ENCODE measurements at regions not wholly inside any gene's neighbourhood (a gene's known extent, or its start where the extent isn't known, plus 50 kb on each side); places are given as distances from the start of the nearest gene placed in this dataset.
"Not testable (repeated sequence)": the region's sequence is repeated elsewhere in the genome, so short reads cannot be mapped to it uniquely, and the experiment has no call there.

GRCh38 chr3:154642145-154642544 is 212.2 kb upstream of the GPR149 start:
- intact Hi-C loops (cut with micrococcal nuclease): no loop called here
- Histone ChIP-seq H3K4me1 (ENCODE audit: insufficient read depth, low read length) (no peaks in the 10 kb centered on the region), H3K27ac (ENCODE audit: low read depth, low read length) (no peak overlapping the region), H3K4me3 (ENCODE audit: low read length in 2 of 2) (no peak overlapping the region), H3K27me3 (ENCODE audit: insufficient read depth, low read length) (no peaks in the 10 kb centered on the region), H3K36me3 (ENCODE audit: insufficient read depth, low read length) (no peaks in the 10 kb centered on the region), H3K9me3 (ENCODE audit: control insufficient read depth in 1 of 2, low read length in 2 of 2) (no peaks in the 10 kb centered on the region)
- no peaks in the 10 kb centered on the region for H3K27me3 Mint-ChIP-seq
- DNase-seq: no peak
- ChIA-PET POLR2A (ENCODE audit: partially characterized antibody) (no interaction called here), CTCF (ENCODE audit: partially characterized antibody) (no interaction called here)
- no peaks in the 10 kb centered on the region for H3K36me3 Mint-ChIP-seq
- peaks cover 0 to 7% (median 2%) of the 10 kb centered on the region in 8 donors for H3K9me3 Mint-ChIP-seq
- H3K4me3 Mint-ChIP-seq: no peak overlapping the region
- H3K4me1 Mint-ChIP-seq: no peaks in the 10 kb centered on the region
- H3K27ac Mint-ChIP-seq: no peak overlapping the region

DNA sequence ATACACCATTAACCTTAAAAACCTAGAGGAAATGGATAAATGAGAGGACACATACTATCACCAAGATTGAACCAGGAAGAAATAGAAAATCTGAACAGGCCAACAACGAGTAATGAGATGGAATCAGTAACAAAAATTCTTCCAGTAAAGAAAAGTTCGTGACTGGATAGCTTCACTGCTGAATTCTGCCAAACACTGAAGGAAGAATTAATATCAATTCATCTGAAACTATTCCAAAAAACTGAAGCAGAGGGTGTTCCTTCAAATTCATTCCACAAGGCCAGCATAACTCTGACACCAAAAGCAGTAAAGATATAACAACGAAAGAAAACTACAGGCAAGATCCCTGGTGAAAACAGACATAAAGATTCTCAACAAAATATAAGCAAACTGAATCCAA is 195.8 kb upstream of the GPR149 start:
- H3K4me1 Mint-ChIP-seq: no peaks in the 10 kb centered on the region
- H3K27me3 Mint-ChIP-seq: no peaks in the 10 kb centered on the region
- ChIA-PET POLR2A (ENCODE audit: partially characterized antibody) (no interaction called here), CTCF (ENCODE audit: partially characterized antibody) (no interaction called here)
- intact Hi-C loops (cut with micrococcal nuclease): no loop called here
- no peak overlapping the region for H3K4me3 Mint-ChIP-seq
- Histone ChIP-seq H3K4me1 (ENCODE audit: insufficient read depth, low read length) (no peaks in the 10 kb centered on the region), H3K36me3 (ENCODE audit: insufficient read depth, low read length) (no peaks in the 10 kb centered on the region), H3K4me3 (ENCODE audit: low read length in 2 of 2) (no peak overlapping the region), H3K9me3 (ENCODE audit: control insufficient read depth in 1 of 2, low read length in 2 of 2) (no peaks in the 10 kb centered on the region), H3K27ac (ENCODE audit: low read depth, low read length) (no peak overlapping the region), H3K27me3 (ENCODE audit: insufficient read depth, low read length) (no peaks in the 10 kb centered on the region)
- H3K27ac Mint-ChIP-seq: no peak overlapping the region
- DNase-seq: no peak
- H3K9me3 Mint-ChIP-seq: peaks cover 0 to 12% (median 9%) of the 10 kb centered on the region in 8 donors
- H3K36me3 Mint-ChIP-seq: no peaks in the 10 kb centered on the region

- H3K27me3 Mint-ChIP-seq; H3K27ac Mint-ChIP-seq; H3K4me1 ChIP-seq (ENCODE audit: insufficient read depth, low read length); POLR2A ChIA-PET (ENCODE audit: partially characterized antibody); H3K27me3 ChIP-seq (ENCODE audit: insufficient read depth, low read length); H3K36me3 ChIP-seq (ENCODE audit: insufficient read depth, low read length); H3K27ac ChIP-seq (ENCODE audit: low read depth, low read length); H3K9me3 ChIP-seq (ENCODE audit: control insufficient read depth in 1 of 2, low read length in 2 of 2); H3K4me3 Mint-ChIP-seq; H3K36me3 Mint-ChIP-seq; H3K4me1 Mint-ChIP-seq; CTCF ChIA-PET (ENCODE audit: partially characterized antibody); H3K4me3 ChIP-seq (ENCODE audit: low read length in 2 of 2); intact Hi-C loops (cut with micrococcal nuclease): not testable (repeated sequence)
- peak in 1 of 5 donors; percentile 39 for DNase-seq
- peaks cover 6 to 16% (median 10%) of the 10 kb centered on the region in 8 donors for H3K9me3 Mint-ChIP-seq
Observed at GRCh38 chr3:154619621-154620020, 189.6 kb upstream of the GPR149 start.

- Mint-ChIP-seq H3K36me3 (no peaks in the 10 kb centered on the region), H3K4me1 (no peaks in the 10 kb centered on the region), H3K27ac (no peak overlapping the region), H3K9me3 (peaks cover 0 to 12% (median 6%) of the 10 kb centered on the region in 8 donors), H3K4me3 (no peak overlapping the region), H3K27me3 (no peaks in the 10 kb centered on the region)
- no peaks in the 10 kb centered on the region for H3K4me1 ChIP-seq (ENCODE audit: insufficient read depth, low read length)
- no peak for DNase-seq
- H3K27ac ChIP-seq (ENCODE audit: low read depth, low read length): no peak overlapping the region
- intact Hi-C loops (cut with micrococcal nuclease): no loop called here
- POLR2A ChIA-PET (ENCODE audit: partially characterized antibody): no interaction called here
- no peaks in the 10 kb centered on the region for H3K36me3 ChIP-seq (ENCODE audit: insufficient read depth, low read length)
- no peak overlapping the region for H3K4me3 ChIP-seq (ENCODE audit: low read length in 2 of 2)
- CTCF ChIA-PET (ENCODE audit: partially characterized antibody): no interaction called here
- H3K27me3 ChIP-seq (ENCODE audit: insufficient read depth, low read length): no peaks in the 10 kb centered on the region
- H3K9me3 ChIP-seq (ENCODE audit: control insufficient read depth in 1 of 2, low read length in 2 of 2): no peaks in the 10 kb centered on the region
Observed at GRCh38 chr3:154616298-154616697, 186.3 kb upstream of the GPR149 start.

DNA sequence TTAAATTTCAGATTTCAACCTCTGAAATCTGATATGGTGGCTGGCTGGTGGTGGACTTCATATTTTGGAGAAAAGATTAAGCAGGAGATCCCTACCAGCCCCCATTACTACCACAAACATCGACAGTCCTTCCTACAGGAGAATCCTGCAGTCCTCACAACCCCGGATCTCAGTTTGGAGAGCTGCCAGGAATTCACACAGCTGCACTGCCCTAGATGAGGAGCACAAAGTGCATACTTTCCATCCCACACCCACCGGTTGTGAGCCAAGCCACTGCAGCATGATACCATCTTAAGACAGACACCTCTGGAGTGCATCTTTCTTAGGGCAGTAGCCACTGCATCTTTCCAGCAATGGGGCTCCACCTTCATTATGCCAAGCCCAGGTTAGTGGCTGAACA is 185.5 kb upstream of the GPR149 start:
- H3K4me1 Mint-ChIP-seq: no peaks in the 10 kb centered on the region
- H3K27me3 Mint-ChIP-seq: no peaks in the 10 kb centered on the region
- intact Hi-C loops (cut with micrococcal nuclease): no loop called here
- POLR2A ChIA-PET (ENCODE audit: partially characterized antibody): no interaction called here
- Histone ChIP-seq H3K27me3 (ENCODE audit: insufficient read depth, low read length) (no peaks in the 10 kb centered on the region), H3K4me1 (ENCODE audit: insufficient read depth, low read length) (no peaks in the 10 kb centered on the region), H3K36me3 (ENCODE audit: insufficient read depth, low read length) (no peaks in the 10 kb centered on the region), H3K4me3 (ENCODE audit: low read length in 2 of 2) (no peak overlapping the region), H3K27ac (ENCODE audit: low read depth, low read length) (no peak overlapping the region), H3K9me3 (ENCODE audit: control insufficient read depth in 1 of 2, low read length in 2 of 2) (no peaks in the 10 kb centered on the region)
- no peaks in the 10 kb centered on the region for H3K36me3 Mint-ChIP-seq
- peaks cover 0 to 8% (median 6%) of the 10 kb centered on the region in 8 donors for H3K9me3 Mint-ChIP-seq
- CTCF ChIA-PET (ENCODE audit: partially characterized antibody): no interaction called here
- H3K27ac Mint-ChIP-seq: no peak overlapping the region
- H3K4me3 Mint-ChIP-seq: no peak overlapping the region
- no peak for DNase-seq

DNA sequence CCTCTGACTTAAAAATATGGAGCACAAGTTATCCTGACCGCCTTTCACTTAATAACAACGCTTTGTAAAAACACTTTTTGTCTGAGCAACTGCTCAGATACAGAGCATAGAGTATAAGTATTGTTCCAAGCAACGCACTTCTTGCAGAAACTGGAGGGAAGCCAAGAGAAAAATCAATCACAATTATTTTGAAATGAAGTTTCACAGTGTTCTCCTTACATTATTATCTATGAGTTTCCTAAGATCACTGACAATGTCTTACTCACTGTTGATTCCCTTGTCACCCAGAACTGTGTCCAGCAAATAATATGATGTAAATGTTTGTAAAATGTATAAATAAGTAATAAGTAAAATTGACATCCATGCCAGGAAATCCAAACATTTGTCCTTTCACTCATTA is 184.6 kb upstream of the GPR149 start:
- no peaks in the 10 kb centered on the region for H3K4me1 ChIP-seq (ENCODE audit: insufficient read depth, low read length)
- intact Hi-C loops (cut with micrococcal nuclease): no loop called here
- Mint-ChIP-seq H3K27me3 (no peaks in the 10 kb centered on the region), H3K9me3 (peaks cover 0 to 8% (median 6%) of the 10 kb centered on the region in 8 donors), H3K27ac (no peak overlapping the region), H3K4me1 (no peaks in the 10 kb centered on the region), H3K4me3 (no peak overlapping the region), H3K36me3 (no peaks in the 10 kb centered on the region)
- no peaks in the 10 kb centered on the region for H3K9me3 ChIP-seq (ENCODE audit: control insufficient read depth in 1 of 2, low read length in 2 of 2)
- H3K36me3 ChIP-seq (ENCODE audit: insufficient read depth, low read length): no peaks in the 10 kb centered on the region
- no peaks in the 10 kb centered on the region for H3K27me3 ChIP-seq (ENCODE audit: insufficient read depth, low read length)
- ChIA-PET POLR2A (ENCODE audit: partially characterized antibody) (no interaction called here), CTCF (ENCODE audit: partially characterized antibody) (no interaction called here)
- H3K4me3 ChIP-seq (ENCODE audit: low read length in 2 of 2): no peak overlapping the region
- DNase-seq: no peak
- no peak overlapping the region for H3K27ac ChIP-seq (ENCODE audit: low read depth, low read length)

- Mint-ChIP-seq H3K27ac (no peak overlapping the region), H3K27me3 (no peaks in the 10 kb centered on the region), H3K9me3 (peaks cover 0 to 8% (median 5%) of the 10 kb centered on the region in 8 donors), H3K36me3 (no peaks in the 10 kb centered on the region), H3K4me3 (no peak overlapping the region), H3K4me1 (no peaks in the 10 kb centered on the region)
- H3K27me3 ChIP-seq (ENCODE audit: insufficient read depth, low read length): no peaks in the 10 kb centered on the region
- H3K27ac ChIP-seq (ENCODE audit: low read depth, low read length): no peak overlapping the region
- POLR2A ChIA-PET (ENCODE audit: partially characterized antibody): no interaction called here
- CTCF ChIA-PET (ENCODE audit: partially characterized antibody): no interaction called here
- no peaks in the 10 kb centered on the region for H3K4me1 ChIP-seq (ENCODE audit: insufficient read depth, low read length)
- no peak for DNase-seq
- no peak overlapping the region for H3K4me3 ChIP-seq (ENCODE audit: low read length in 2 of 2)
- intact Hi-C loops (cut with micrococcal nuclease): no loop called here
- no peaks in the 10 kb centered on the region for H3K36me3 ChIP-seq (ENCODE audit: insufficient read depth, low read length)
- no peaks in the 10 kb centered on the region for H3K9me3 ChIP-seq (ENCODE audit: control insufficient read depth in 1 of 2, low read length in 2 of 2)
Observed at GRCh38 chr3:154614078-154614477, 184.1 kb upstream of the GPR149 start.

- Mint-ChIP-seq H3K27me3 (no peaks in the 10 kb centered on the region), H3K4me1 (no peaks in the 10 kb centered on the region), H3K27ac (no peak overlapping the region), H3K9me3 (peaks cover 0 to 16% (median 7%) of the 10 kb centered on the region in 8 donors), H3K4me3 (no peak overlapping the region), H3K36me3 (no peaks in the 10 kb centered on the region)
- no peaks in the 10 kb centered on the region for H3K9me3 ChIP-seq (ENCODE audit: control insufficient read depth in 1 of 2, low read length in 2 of 2)
- no peaks in the 10 kb centered on the region for H3K4me1 ChIP-seq (ENCODE audit: insufficient read depth, low read length)
- intact Hi-C loops (cut with micrococcal nuclease): no loop called here
- H3K4me3 ChIP-seq (ENCODE audit: low read length in 2 of 2): no peak overlapping the region
- no peaks in the 10 kb centered on the region for H3K36me3 ChIP-seq (ENCODE audit: insufficient read depth, low read length)
- H3K27ac ChIP-seq (ENCODE audit: low read depth, low read length): no peak overlapping the region
- POLR2A ChIA-PET (ENCODE audit: partially characterized antibody): no interaction called here
- CTCF ChIA-PET (ENCODE audit: partially characterized antibody): no interaction called here
- no peaks in the 10 kb centered on the region for H3K27me3 ChIP-seq (ENCODE audit: insufficient read depth, low read length)
- DNase-seq: no peak
Observed at GRCh38 chr3:154602241-154602640, 172.3 kb upstream of the GPR149 start.
